DMS153 treated with DMSO at 0.1 percent for 48 hours (cell line): ENCODE measurements at regions not wholly inside any gene's neighbourhood (a gene's known extent, or its start where the extent isn't known, plus 50 kb on each side); places are given as distances from the start of the nearest gene placed in this dataset.

Experiments used
- DNase-seq: peaks from one replicate; lab custom pipeline; 2025; ENCODE audit not compliant: unreplicated experiment; lab: John Stamatoyannopoulos, UW

GRCh38 chr17:83177611-83178532, 98.5 kb downstream of the METRNL start:
- no peak for DNase-seq

DNA sequence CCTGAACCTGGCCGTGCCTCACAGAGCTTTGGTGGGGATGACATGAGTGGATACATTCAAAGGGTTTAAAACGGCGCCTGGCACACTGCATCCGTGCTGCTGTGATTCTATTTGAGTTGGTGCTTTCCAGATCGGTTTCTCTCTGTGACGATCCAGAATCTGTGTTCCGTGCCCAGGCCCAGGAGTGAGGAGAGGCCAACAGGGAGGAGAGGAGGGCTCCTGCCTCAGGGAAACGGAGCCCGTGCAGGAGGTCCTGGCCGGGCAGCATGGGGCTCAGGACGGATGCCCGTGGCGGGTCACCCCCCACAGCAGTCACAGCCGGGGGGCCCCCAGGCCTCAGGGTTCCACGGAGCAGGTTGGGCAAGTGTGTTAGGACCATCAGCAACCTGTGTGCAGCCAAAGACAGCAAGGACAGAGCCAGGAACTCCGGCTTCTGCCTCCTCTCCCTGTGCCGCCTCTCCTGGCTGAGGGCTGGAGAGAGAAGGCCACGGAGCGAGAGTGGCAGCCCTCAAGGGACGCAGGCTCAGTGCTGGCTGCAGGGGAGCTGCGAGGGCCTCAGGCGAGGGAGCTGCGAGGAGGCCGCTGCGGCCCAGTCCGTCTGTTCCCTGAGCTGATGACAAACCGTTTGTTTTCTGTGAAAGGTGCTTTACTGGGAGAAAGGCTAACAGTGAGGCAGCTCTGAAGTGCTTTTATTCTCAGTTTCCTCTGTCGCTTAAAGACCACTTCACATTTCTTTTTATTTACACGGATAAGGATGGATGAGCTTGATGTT, 99.3 kb downstream of the METRNL start:
- peak; percentile 89 for DNase-seq

GRCh38 chr17:83179374-83179773, 100.0 kb downstream of the METRNL start:
- DNase-seq = peak; percentile 77

DNA sequence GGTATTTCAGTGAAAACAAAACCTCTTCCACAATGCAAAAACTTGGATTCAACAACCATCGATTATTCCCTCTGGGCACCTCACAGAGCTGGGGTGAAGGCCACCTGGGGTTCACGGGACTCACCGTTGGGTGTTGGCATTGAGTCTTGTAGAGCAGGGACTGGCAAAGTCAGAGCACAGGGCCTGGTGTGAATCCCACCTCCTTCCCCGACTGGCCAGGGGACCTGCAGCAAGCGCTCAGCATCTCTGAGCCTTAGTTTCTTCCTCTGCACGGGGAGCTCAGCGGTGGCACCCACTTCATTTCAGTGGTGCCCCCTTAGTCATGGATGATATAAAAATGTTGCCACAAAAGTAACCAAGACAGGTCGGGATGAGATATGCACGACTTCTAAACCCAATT, 100.4 kb downstream of the METRNL start:
- DNase-seq = no peak

GRCh38 chr17:83180264-83180995, 101.0 kb downstream of the METRNL start:
- DNase-seq = no peak

GRCh38 chr17:83180996-83181481, 101.6 kb downstream of the METRNL start:
- no peak for DNase-seq

DNA sequence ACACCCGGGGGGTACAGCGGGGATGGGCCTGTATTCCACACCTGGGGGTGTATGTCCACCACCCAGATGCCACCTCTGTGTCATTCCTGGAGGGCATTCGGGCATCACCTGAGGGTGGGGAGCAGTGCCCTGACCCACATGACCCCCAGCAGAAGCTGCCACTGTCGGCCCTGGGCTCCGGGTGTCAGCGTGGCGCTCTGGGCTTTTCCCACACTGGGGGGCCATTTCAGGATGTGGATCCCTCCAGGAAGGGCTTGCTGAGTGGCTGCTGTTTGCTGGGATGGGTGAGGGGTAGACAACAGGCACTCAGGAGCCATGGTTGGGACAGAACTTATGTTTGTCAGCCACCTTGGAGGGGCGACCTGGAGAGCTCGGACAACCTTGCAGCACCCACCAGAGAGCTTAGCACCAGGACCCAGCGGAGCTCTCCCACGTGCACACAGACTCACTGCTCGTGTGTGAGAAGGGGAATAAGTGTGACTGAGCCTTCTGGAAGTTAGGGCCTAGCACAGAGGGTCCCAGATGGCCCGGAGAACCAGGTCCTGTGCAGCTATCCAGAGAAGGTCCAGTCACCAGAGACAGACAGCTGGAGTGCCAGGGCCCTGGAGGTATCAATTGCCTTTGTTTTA, 102.7 kb downstream of the METRNL start:
- DNase-seq = no peak

- DNase-seq = no peak
Measured at GRCh38 chr17:83182620-83183101, 103.3 kb downstream of the METRNL start.

DNA sequence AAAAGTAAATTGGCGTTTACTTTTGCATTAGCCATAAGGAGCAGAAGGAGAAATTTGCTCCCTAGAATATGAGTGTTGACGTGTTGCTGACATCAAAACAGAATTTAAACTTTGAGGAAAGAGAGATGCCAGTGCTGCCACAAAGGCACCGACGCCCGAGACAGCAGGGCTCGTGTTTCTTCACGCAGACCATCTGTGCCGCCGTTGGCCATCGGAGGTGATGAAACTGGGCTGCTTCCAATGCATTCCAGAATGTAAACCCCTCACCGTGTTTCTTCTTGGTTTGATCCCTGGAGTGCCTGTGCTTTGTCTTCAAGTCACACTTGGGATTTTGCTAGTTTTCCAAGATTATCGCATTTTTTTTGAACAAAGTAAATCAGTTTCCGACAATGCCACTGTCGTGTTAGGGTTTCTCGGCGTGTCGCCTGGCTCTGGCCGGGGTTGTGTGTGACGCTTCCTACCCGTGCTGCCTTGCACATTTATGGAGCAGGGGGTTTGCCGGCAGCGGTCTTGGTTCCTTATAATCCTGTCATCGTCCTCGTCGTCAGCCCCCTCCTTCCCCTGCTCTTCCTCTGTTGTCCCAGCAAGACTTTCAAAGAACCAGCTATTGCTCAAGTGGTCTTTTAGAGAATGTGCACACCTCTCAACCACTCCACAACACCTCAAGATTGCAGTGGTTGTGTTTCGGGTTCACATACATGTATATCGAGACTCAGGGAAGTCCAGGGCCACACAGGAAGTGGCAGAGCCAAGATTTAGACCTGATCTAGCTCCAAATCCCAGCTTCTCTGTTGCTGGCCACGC, 103.9 kb downstream of the METRNL start:
- no peak for DNase-seq

DNA sequence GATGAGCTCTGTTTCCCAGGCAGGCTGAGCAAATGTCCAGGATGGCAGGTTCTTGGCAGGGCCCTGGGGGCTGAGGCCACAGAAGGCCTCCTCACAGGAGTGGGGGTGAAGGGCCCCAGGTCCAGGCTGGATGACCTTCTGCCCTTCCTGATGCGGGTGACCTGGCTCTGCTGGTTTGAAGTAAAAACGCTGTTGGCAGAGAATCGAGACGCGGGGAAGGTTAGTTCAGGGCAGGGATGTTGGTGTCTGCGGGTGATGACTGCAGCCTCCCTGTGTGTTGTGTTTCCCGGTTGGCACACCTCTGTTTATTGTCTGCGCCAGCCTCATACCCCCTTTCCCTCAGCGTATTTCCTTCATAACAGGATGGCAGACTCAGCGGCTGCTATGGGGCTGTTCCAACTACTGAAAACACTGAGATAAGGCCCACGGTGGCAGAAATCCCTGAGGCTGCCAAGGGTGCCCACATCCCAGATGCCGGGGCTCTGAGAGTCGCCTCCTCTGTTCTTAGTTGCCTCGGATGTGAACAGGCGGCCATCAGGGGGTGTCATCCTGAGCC, 104.6 kb downstream of the METRNL start:
- no peak for DNase-seq

- DNase-seq = no peak
Measured at GRCh38 chr17:83185023-83186002, 105.9 kb downstream of the METRNL start.

DNA sequence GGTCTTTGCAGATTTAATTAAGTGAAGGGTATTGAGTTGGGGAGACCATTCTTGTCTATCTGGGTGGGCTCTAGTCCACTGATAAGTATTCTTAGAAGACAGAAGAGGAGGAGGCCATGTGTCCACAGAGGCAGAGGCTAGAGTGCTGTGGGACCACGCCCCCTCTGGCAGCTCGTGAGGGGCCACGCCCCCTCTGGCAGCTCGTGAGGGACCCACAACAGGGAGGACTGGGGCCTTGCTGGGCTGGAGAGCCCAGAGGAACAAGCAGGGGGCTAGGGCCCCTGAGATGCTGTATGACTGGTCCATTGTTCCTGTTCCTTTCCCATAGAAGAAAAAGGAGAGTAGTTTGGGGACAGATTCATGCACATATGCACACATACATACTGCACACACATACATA, 106.8 kb downstream of the METRNL start:
- DNase-seq = no peak

- no peak for DNase-seq
Measured at GRCh38 chr17:83186751-83187421, 107.5 kb downstream of the METRNL start.

GRCh38 chr17:83187782-83188311, 108.4 kb downstream of the METRNL start:
- no peak for DNase-seq

GRCh38 chr17:83189044-83190003, 109.9 kb downstream of the METRNL start:
- DNase-seq = no peak

DNA sequence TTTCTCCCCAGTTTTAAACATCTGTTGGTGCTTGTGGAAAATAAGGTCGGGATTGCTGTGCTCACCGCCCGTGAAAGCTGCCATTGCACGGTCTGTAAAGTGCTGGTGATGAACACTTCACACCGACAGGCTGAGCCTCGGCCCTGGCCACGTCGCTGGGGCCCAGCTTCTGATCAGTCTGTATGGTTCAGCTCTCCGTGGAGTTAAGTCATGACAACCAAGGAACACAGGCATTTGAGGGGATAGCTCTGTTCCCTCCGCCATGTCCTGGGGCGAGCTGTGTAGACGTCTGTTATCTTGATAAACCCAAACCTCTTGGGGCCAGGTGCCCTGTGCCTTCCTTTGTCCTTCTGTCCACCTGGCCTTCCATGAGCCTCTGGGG, 110.6 kb downstream of the METRNL start:
- DNase-seq = no peak
